Activated T-helper 17 cell treated with anti-CD3 and anti-CD28 coated beads, Interleukin-2, amount 50 U/mL, for 72 hours (primary cell): ENCODE measurements at regions not wholly inside any gene's neighbourhood (a gene's known extent, or its start where the extent isn't known, plus 50 kb on each side); places are given as distances from the start of the nearest gene placed in this dataset.

Experiments
- ATAC-seq: fragments of 150-1000 bp; cut with Tn5 transposase; replicated peaks from 2 replicates; pipeline ENCODE4 v1.10.0; 2021; ENCODE audit warnings: mild to moderate bottlenecking, moderate library complexity
- H3K27ac Mint-ChIP-seq: one replicate; pipeline ENCODE4 v1.8.0; 2022; ENCODE audit warnings: mixed read lengths
- H3K27me3 Mint-ChIP-seq: one replicate; pipeline ENCODE4 v1.8.0; 2022; ENCODE audit warnings: mixed read lengths
- H3K36me3 Mint-ChIP-seq: one replicate; pipeline ENCODE4 v1.8.0; 2022; ENCODE audit warnings: low read depth, mild to moderate bottlenecking, mixed read lengths
- H3K4me1 Mint-ChIP-seq: one replicate; pipeline ENCODE4 v1.8.0; 2022; ENCODE audit warnings: mixed read lengths
- H3K4me3 Mint-ChIP-seq: one replicate; pipeline ENCODE4 v1.8.0; 2022; ENCODE audit warnings: mild to moderate bottlenecking, mixed read lengths
- H3K9me3 Mint-ChIP-seq: one replicate; pipeline ENCODE4 v1.8.0; 2022; ENCODE audit warnings: mixed read lengths

DNA sequence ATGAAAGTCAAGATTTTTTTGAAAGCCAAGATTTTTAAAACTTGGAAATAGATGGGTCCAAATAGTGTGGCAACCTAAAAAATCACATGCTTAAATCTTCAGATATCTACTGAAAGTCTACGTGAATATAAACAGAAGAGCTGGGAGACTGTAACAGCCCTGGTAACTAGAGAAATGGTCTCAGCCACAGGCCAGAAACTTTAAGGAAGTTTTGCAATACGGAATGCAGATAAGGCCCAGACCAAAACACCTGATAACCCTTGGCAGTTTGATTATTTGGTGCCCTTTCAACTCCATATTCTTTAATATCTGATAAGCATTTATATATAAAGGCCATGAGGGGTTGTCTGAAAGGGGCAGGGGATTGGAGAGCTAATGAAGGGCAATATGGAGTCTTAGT is 537.3 kb upstream of the TGFBR2 start:
- Mint-ChIP-seq H3K27me3 (peaks cover 21% of the 10 kb centered on the region), H3K36me3 (no peaks in the 10 kb centered on the region), H3K9me3 (peaks cover 8% of the 10 kb centered on the region), H3K4me1 (peaks cover 3% of the 10 kb centered on the region), H3K27ac (no peak overlapping the region), H3K4me3 (no peak overlapping the region)
- ATAC-seq, result no peak

DNA sequence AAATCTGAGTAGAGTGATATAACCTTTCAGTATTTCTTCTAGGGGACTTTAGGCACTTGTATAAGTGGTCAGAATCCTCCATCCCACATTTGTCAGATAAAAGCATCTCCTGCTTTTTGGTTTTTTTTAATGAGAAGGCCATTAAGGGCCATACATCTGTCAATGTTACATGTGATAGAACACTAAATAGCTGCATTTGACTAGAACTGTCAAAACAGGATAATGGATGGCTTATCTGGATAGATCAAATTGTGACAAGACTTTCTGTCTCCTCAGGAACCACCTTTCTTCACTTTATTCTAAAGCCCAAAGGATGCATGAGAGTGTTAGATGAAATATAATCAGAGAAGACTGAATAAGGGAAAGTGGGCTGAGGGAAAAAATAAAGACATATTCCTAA is 533.4 kb upstream of the TGFBR2 start:
- no peaks in the 10 kb centered on the region for H3K36me3 Mint-ChIP-seq
- H3K27me3 Mint-ChIP-seq, result no peaks in the 10 kb centered on the region
- H3K4me1 Mint-ChIP-seq, result peaks cover 7% of the 10 kb centered on the region
- no peak overlapping the region for H3K4me3 Mint-ChIP-seq
- ATAC-seq, result no peak
- H3K27ac Mint-ChIP-seq, result no peak overlapping the region
- peaks cover 3% of the 10 kb centered on the region for H3K9me3 Mint-ChIP-seq

- no peak overlapping the region for H3K4me3 Mint-ChIP-seq
- no peaks in the 10 kb centered on the region for H3K27me3 Mint-ChIP-seq
- H3K27ac Mint-ChIP-seq, result no peak overlapping the region
- peaks cover 7% of the 10 kb centered on the region for H3K9me3 Mint-ChIP-seq
- ATAC-seq, result peak; percentile 53
- H3K36me3 Mint-ChIP-seq, result no peaks in the 10 kb centered on the region
- H3K4me1 Mint-ChIP-seq, result peaks cover 7% of the 10 kb centered on the region
These were observed 532.8 kb upstream of the TGFBR2 start for GRCh38 chr3:30073622-30074021.

DNA sequence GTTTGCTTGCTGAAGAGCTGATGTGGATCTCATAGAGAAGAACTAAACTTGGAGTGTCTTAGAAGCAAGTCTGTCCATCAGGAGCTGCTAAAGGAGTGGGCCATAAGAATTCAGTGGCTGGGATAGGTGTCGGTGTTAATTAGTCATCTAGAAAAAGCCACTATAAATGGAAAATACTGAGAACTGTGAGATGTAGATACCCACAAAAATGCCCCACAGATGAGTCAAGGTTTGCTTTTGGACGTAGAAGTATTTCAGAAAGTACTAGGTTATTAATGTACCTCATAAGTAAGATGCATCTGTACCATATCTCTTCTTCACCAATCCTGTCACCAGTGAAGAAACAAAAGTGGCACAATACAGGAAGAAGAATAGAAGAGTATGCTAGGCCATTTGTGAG is 530.9 kb upstream of the TGFBR2 start:
- H3K36me3 Mint-ChIP-seq, result no peaks in the 10 kb centered on the region
- H3K27ac Mint-ChIP-seq, result no peak overlapping the region
- no peaks in the 10 kb centered on the region for H3K27me3 Mint-ChIP-seq
- H3K4me3 Mint-ChIP-seq, result no peak overlapping the region
- peaks cover 7% of the 10 kb centered on the region for H3K4me1 Mint-ChIP-seq
- ATAC-seq, result peak; percentile 65
- H3K9me3 Mint-ChIP-seq, result peaks cover 7% of the 10 kb centered on the region

- H3K27me3 Mint-ChIP-seq, result no peaks in the 10 kb centered on the region
- peaks cover 7% of the 10 kb centered on the region for H3K9me3 Mint-ChIP-seq
- H3K4me3 Mint-ChIP-seq, result no peak overlapping the region
- ATAC-seq, result no peak
- peaks cover 7% of the 10 kb centered on the region for H3K4me1 Mint-ChIP-seq
- H3K27ac Mint-ChIP-seq, result no peak overlapping the region
- no peaks in the 10 kb centered on the region for H3K36me3 Mint-ChIP-seq
These were observed 529.5 kb upstream of the TGFBR2 start for GRCh38 chr3:30076899-30077298.

DNA sequence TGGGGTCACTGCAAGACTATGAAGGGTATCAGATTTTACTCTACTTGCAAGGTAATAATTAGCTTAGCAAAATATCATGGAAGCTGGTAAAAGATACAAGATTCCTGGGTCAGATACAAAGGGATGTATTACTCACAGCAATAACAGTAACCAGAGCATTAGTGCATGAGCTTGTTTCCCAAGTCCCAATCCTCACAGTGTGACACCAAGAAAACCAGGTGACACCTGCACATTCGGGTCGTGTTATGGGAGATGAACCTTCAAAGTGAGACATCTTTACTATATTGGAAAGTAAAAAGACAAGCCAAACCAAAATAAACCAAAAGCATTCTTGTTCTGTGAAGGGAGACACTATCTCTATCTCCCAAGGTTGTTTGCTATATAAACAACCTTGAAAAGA is 528.7 kb upstream of the TGFBR2 start:
- peaks cover 7% of the 10 kb centered on the region for H3K9me3 Mint-ChIP-seq
- H3K27me3 Mint-ChIP-seq, result no peaks in the 10 kb centered on the region
- no peak overlapping the region for H3K27ac Mint-ChIP-seq
- peaks cover 7% of the 10 kb centered on the region for H3K4me1 Mint-ChIP-seq
- ATAC-seq, result no peak
- H3K36me3 Mint-ChIP-seq, result no peaks in the 10 kb centered on the region
- no peak overlapping the region for H3K4me3 Mint-ChIP-seq

DNA sequence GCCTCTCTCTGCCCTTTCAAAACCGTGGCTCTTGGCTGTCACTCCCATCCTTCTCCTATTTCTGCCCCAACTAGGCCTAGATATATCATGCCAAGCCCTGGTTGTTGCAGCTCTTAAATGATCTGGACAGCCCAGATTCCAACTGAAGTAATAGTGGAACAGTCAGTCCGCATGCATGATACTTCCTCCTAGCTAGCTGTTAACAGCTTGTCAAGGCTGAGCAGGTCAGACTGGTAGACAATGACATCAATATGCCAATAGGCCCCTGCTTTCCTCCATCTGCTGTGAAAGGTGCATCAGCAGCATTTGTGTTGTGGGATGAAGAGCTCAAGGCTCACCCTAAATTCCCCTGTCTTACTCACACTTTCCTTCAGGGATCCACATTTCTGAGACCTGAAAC is 527.7 kb upstream of the TGFBR2 start:
- Mint-ChIP-seq H3K4me1 (peaks cover 4% of the 10 kb centered on the region), H3K27ac (no peak overlapping the region), H3K9me3 (peaks cover 7% of the 10 kb centered on the region), H3K36me3 (no peaks in the 10 kb centered on the region), H3K27me3 (no peaks in the 10 kb centered on the region), H3K4me3 (no peak overlapping the region)
- no peak for ATAC-seq

DNA sequence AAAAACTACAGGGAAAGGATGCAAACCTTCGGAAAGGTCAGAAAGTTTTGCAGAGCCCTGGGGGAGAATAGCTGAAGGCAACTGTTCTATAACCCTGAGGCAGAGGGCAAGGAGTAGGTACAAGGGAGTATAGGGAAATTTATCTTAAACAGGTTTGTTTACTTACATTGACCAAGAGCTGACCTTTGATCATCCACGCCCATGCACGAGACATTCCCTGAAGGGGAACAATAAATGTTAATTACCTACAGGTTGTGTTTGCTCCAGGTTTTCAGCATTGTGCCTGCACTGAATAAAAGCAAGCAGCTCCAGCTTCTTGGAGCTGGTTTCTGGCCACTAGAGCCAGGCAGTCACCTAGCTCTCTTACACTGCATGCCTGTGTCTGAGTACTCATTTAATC is 524.5 kb upstream of the TGFBR2 start:
- Mint-ChIP-seq H3K27ac (no peak overlapping the region), H3K9me3 (peaks cover 7% of the 10 kb centered on the region), H3K36me3 (no peaks in the 10 kb centered on the region), H3K4me1 (no peaks in the 10 kb centered on the region), H3K4me3 (no peak overlapping the region), H3K27me3 (peaks cover 13% of the 10 kb centered on the region)
- ATAC-seq, result no peak

DNA sequence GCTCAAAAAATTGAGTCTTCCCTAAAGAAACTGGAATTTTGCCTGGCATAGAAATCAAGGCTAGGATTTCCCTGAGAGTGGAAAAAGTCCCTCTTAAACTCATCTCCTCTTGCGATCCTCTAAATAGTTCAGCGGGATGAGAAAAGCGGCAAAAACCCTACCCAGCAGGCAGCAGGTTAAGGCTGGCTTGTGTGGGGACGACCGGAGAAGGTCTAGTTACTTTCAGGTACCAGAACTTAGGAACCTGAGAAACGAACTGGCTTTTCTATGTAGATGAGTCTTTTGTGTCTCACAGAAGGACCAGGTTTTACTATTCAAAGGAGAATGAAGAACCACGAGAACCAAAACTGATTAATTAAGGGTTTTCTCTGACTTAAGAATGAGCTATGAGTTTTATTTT is 523.7 kb upstream of the TGFBR2 start:
- H3K36me3 Mint-ChIP-seq, result no peaks in the 10 kb centered on the region
- ATAC-seq, result no peak
- H3K4me1 Mint-ChIP-seq, result no peaks in the 10 kb centered on the region
- H3K4me3 Mint-ChIP-seq, result no peak overlapping the region
- H3K9me3 Mint-ChIP-seq, result peaks cover 4% of the 10 kb centered on the region
- H3K27ac Mint-ChIP-seq, result no peak overlapping the region
- H3K27me3 Mint-ChIP-seq, result peaks cover 13% of the 10 kb centered on the region

DNA sequence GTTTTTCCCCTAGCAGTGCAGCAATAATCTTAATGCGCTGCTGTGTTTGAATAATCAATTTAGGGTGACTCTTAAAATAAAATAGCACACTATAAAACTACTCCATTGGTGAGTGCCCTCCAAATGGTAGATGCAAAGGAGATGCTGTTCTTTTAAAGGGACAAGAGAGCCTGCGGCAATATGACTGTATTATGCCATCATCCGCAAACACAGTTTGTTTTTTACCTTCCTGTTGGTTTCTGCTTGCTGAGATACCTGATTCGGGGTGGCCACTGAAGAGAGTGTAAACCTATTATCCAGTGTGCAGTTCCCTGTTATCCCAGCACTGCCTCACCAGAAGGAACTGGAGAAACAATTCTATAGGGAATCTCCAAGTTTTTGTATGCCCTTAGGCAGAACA is 523.1 kb upstream of the TGFBR2 start:
- Mint-ChIP-seq H3K27ac (no peak overlapping the region), H3K36me3 (no peaks in the 10 kb centered on the region), H3K4me3 (no peak overlapping the region), H3K4me1 (no peaks in the 10 kb centered on the region), H3K9me3 (peaks cover 1% of the 10 kb centered on the region), H3K27me3 (peaks cover 13% of the 10 kb centered on the region)
- ATAC-seq, result no peak

DNA sequence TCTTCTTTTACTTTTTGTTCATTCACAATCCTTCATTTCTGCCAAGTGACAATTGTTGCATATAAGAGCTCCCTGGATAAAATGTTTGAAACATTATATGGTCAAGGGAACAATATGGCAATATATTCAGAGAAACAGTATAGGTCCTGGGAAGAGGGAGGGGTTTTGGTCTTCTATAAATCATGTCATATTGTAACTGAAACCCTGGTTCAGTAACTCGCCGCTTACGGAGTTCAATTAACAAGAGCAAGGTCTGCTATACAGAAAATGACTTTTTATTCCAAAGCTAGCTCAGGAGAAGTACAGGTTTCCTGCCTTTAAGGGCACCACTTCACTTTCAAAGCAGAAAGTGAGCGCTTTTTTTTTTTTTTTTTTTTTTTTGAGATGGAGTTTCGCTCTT is 522.1 kb upstream of the TGFBR2 start:
- Mint-ChIP-seq H3K4me3 (no peak overlapping the region), H3K9me3 (no peaks in the 10 kb centered on the region), H3K36me3 (no peaks in the 10 kb centered on the region), H3K4me1 (no peaks in the 10 kb centered on the region), H3K27me3 (peaks cover 13% of the 10 kb centered on the region), H3K27ac (no peak overlapping the region)
- ATAC-seq, result no peak

DNA sequence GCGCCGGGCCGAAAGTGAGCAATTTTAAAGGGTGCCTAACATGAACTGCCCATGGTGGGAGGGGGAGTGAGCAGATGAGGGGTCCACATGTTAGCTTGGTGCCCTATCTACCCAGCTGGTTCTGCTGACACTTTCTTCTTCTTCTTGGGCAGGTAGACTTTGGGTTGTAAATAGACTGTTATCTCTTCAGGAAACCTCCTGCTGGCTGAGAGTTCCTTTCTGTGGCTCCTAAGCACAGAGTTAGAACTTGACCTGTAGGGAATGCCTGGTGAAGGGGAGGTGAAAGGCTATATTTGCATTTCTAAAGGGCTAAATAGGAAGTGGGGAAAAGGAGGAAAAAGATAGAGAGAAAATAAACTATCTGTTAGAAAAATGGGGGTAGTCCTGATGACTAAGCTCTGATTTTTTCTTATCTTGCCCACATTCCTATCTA is 521.4 kb upstream of the TGFBR2 start:
- H3K27me3 Mint-ChIP-seq, result peaks cover 14% of the 10 kb centered on the region
- H3K4me1 Mint-ChIP-seq, result no peaks in the 10 kb centered on the region
- no peaks in the 10 kb centered on the region for H3K9me3 Mint-ChIP-seq
- H3K27ac Mint-ChIP-seq, result no peak overlapping the region
- H3K36me3 Mint-ChIP-seq, result no peaks in the 10 kb centered on the region
- no peak overlapping the region for H3K4me3 Mint-ChIP-seq
- no peak for ATAC-seq

- no peak for ATAC-seq
- Mint-ChIP-seq H3K27me3 (peaks cover 18% of the 10 kb centered on the region), H3K27ac (no peak overlapping the region), H3K4me1 (no peaks in the 10 kb centered on the region), H3K36me3 (no peaks in the 10 kb centered on the region), H3K9me3 (no peaks in the 10 kb centered on the region), H3K4me3 (no peak overlapping the region)
These were observed 520.9 kb upstream of the TGFBR2 start for GRCh38 chr3:30085486-30085885.

DNA sequence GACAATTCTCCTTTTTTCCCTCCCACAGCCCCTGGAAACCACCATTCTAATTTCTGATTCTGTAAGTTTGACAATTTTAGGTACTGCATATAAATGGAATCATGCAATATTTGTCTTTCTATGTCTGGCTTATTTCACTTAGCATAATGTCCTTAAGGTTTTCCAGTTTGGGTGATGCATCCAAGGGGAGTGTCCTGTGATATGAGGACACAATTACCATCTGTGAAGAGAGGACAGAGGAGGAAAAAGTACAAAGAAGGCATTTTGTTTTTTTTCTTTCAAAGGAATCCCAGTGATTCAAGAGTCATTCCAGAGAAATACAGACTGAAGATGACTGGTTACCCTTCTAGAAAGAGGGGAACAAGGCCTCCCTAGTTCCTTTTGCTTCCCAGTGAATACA is 514.7 kb upstream of the TGFBR2 start:
- no peaks in the 10 kb centered on the region for H3K9me3 Mint-ChIP-seq
- no peaks in the 10 kb centered on the region for H3K36me3 Mint-ChIP-seq
- no peak overlapping the region for H3K27ac Mint-ChIP-seq

DNA sequence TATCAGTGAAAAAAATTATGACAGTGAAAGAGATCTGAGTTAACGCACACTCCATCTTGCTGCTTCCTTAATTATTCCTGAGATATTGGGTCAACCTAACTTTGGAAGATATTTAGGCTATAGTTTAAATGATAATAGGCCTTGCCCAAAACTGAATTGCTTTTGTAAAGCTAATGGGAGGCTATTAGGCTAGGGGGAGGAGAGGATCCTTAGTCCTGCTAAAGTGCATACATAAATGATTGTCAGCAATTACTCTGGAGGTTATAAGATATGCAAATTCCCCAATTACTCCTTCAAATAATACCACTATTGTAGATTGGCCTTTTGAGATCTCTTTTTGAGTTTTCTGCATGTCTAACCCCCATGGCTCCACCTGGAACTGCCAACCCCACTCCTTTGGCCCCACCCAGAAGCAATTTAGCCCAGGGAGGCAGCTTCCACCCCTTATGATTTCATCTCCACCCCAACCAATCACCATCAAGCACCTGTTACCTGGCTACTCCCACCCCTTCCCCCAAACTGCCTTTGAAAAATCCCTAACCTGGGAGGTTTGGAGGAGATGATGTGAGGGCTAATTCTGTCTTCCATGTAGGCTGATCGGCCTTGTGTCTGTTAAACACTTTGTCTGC is 509.3 kb upstream of the TGFBR2 start:
- H3K4me3 Mint-ChIP-seq, result no peak overlapping the region
- H3K4me1 Mint-ChIP-seq, result no peaks in the 10 kb centered on the region
- no peaks in the 10 kb centered on the region for H3K36me3 Mint-ChIP-seq
- no peak overlapping the region for H3K27ac Mint-ChIP-seq
- ATAC-seq, result no peak
- peaks cover 7% of the 10 kb centered on the region for H3K27me3 Mint-ChIP-seq
- H3K9me3 Mint-ChIP-seq, result no peaks in the 10 kb centered on the region

More for the DNA sequence above, 514.7 kb upstream of the TGFBR2 start:
- ATAC-seq, result no peak
- Mint-ChIP-seq H3K4me3 (no peak overlapping the region), H3K27me3 (peaks cover 19% of the 10 kb centered on the region), H3K4me1 (no peaks in the 10 kb centered on the region)

DNA sequence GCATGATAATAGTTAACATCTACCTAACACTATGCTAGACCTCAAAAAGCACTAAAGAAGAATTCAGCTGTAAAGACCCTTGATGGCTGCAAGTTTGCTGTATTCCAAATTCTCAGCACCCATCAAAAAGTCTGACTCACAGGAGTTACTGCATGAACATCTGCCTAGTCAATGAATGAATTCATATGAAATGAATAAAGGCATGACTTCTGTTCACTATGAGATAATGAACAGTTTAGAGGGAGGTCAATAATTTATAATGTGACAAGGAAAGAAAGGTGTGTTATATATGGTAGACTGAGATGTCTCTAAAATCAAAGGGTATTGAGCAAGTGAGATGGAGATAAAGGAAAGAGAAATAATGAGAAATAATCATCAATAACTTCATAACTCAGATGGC is 508.2 kb upstream of the TGFBR2 start:
- ATAC-seq, result peak; percentile 7
- Mint-ChIP-seq H3K4me1 (no peaks in the 10 kb centered on the region), H3K27ac (no peak overlapping the region), H3K4me3 (no peak overlapping the region), H3K27me3 (peaks cover 4% of the 10 kb centered on the region), H3K36me3 (no peaks in the 10 kb centered on the region), H3K9me3 (no peaks in the 10 kb centered on the region)
